ENCODE measurements at regions not wholly inside any gene's neighbourhood (a gene's known extent, or its start where the extent isn't known, plus 50 kb on each side); places are given as distances from the start of the nearest gene placed in this dataset.

- TF ChIP-seq CHD7 (IDR thresholded peaks at IDR 0.05; ENCODE audit: insufficient replicate concordance, low read length) = no peak
- no peak for TF ChIP-seq KDM1A (IDR thresholded peaks at IDR 0.05; ENCODE audit: borderline replicate concordance, low read length)
- TF ChIP-seq BRCA1 (IDR thresholded peaks at IDR 0.05; ENCODE audit: low read depth, low read length) = no peak
- TF ChIP-seq HDAC6 (IDR thresholded peaks at IDR 0.05; ENCODE audit: low read depth, low read length) = no peak
- no peak for TF ChIP-seq CHD1 (IDR thresholded peaks at IDR 0.05; ENCODE audit: low read depth, low read length)
- no peak for TF ChIP-seq GABPA (IDR thresholded peaks at IDR 0.05; ENCODE audit: borderline replicate concordance, insufficient read depth, low read length)
- no peak for TF ChIP-seq GTF2F1 (IDR thresholded peaks at IDR 0.05; ENCODE audit: borderline replicate concordance, low read depth, low read length)
- no peak for TF ChIP-seq TAF7 (optimal IDR thresholded peaks at IDR 0.05; ENCODE audit: borderline replicate concordance, low read depth, low read length)
Measured at GRCh38 chr2:59997371-59997770, 556.1 kb downstream of the BCL11A start (continued).
